Liver (tissue), 8 donors: ENCODE measurements at regions not wholly inside any gene's neighbourhood (a gene's known extent, or its start where the extent isn't known, plus 50 kb on each side); places are given as distances from the start of the nearest gene placed in this dataset.
A peak's percentile ranks its signal among the peaks of the same experiment; 100 is the strongest.

Experiments
- DNase-seq: peaks from one replicate; pipeline ENCODE4 v3.0.0-alpha.2; 2017; ENCODE audit warnings: low spot score
- H3K27ac ChIP-seq, 2 donors: one replicate each; pipeline ENCODE4 v1.7.0; 2013; ENCODE audit warnings: inconsistent platforms in 2 of 2, low read length in 2 of 2, control low read depth in 1 of 2, low read depth in 1 of 2, mild to moderate bottlenecking in 1 of 2
- H3K27me3 ChIP-seq, 4 donors: one replicate each; pipeline versions ENCODE4 v1.6.1 to v1.7.0; 2013; ENCODE audit warnings: low read length in 3 of 4, inconsistent platforms in 1 of 4, mild to moderate bottlenecking in 1 of 4, moderate library complexity in 1 of 4; ENCODE audit not compliant: control insufficient read depth in 4 of 4, insufficient read depth in 4 of 4
- H3K36me3 ChIP-seq, 4 donors: one replicate each; pipeline versions ENCODE4 v1.6.1 to v1.7.0; 2013; ENCODE audit warnings: low read length in 3 of 4, mild to moderate bottlenecking in 3 of 4, low read depth in 1 of 4, moderate library complexity in 1 of 4; ENCODE audit not compliant: control insufficient read depth in 4 of 4, insufficient read depth in 3 of 4
- H3K4me1 ChIP-seq, 4 donors: one replicate each; pipeline versions ENCODE4 v1.6.1 to v1.7.0; 2013; ENCODE audit warnings: low read length in 3 of 4, mild to moderate bottlenecking in 3 of 4, moderate library complexity in 1 of 4; ENCODE audit not compliant: control insufficient read depth in 4 of 4, insufficient read depth in 4 of 4
- H3K4me3 ChIP-seq, 3 donors: one replicate each; pipeline versions ENCODE4 v1.6.1 to v1.7.0; 2013; ENCODE audit warnings: low read length in 3 of 3, control low read depth in 1 of 3, low read depth in 1 of 3, mild to moderate bottlenecking in 1 of 3
- H3K9ac ChIP-seq, 2 donors: one replicate each; pipeline ENCODE4 v1.7.0; 2013; ENCODE audit warnings: low read length in 2 of 2, mild to moderate bottlenecking in 2 of 2, moderate library complexity in 2 of 2, control low read depth in 1 of 2, low read depth in 1 of 2
- H3K9me3 ChIP-seq, 4 donors: one replicate each; pipeline versions ENCODE4 v1.6.1 to v1.7.0; 2013; ENCODE audit warnings: low read length in 3 of 4; ENCODE audit not compliant: control insufficient read depth in 4 of 4
- EGR1 ChIP-seq, 2 donors: IDR thresholded peaks; 2 replicates each; pipeline ENCODE4 v1.6.1; 2016 to 2018; ENCODE audit warnings: antibody characterized with exemption in 2 of 2, low read depth in 2 of 2
- FOXA1 ChIP-seq: IDR thresholded peaks from 2 replicates; pipeline ENCODE4 v1.6.1; 2016; ENCODE audit warnings: antibody characterized with exemption
- FOXA2 ChIP-seq: IDR thresholded peaks from 2 replicates; pipeline ENCODE4 v1.6.1; 2016; ENCODE audit warnings: antibody characterized with exemption
- HNF4A ChIP-seq, 2 donors: conservative IDR thresholded peaks; 2 replicates each; pipeline ENCODE4 v1.6.1; 2016; ENCODE audit warnings: antibody characterized with exemption in 2 of 2, mild to moderate bottlenecking in 2 of 2
- HNF4G ChIP-seq: IDR thresholded peaks from 2 replicates; pipeline ENCODE4 v1.6.1; 2016; ENCODE audit warnings: antibody characterized with exemption
- NR2F2 ChIP-seq: IDR thresholded peaks from 2 replicates; pipeline ENCODE4 v1.6.1; 2016; ENCODE audit warnings: antibody characterized with exemption
- RXRA ChIP-seq, 2 donors: IDR thresholded peaks; 2 replicates each; pipeline ENCODE4 v1.6.1; 2017 to 2018; ENCODE audit warnings: antibody characterized with exemption in 2 of 2, mild to moderate bottlenecking in 1 of 2
- SP1 ChIP-seq: IDR thresholded peaks from 2 replicates; pipeline ENCODE4 v1.6.1; 2018; ENCODE audit warnings: antibody characterized with exemption, mild to moderate bottlenecking
- TAF1 ChIP-seq: conservative IDR thresholded peaks from 2 replicates; pipeline ENCODE4 v1.6.1; 2016; ENCODE audit warnings: antibody characterized with exemption, mild to moderate bottlenecking
- YY1 ChIP-seq: IDR thresholded peaks from 2 replicates; pipeline ENCODE4 v1.6.1; 2016; ENCODE audit warnings: antibody characterized with exemption, mild to moderate bottlenecking
- WGBS: extraction: QIAGEN DNeasy Blood & Tissue Kit; methylation state at CpG from one replicate; pipeline ENCODE4 v1.1.7; 2013; 5-methylcytosine and 5-hydroxymethylcytosine counted together
- TF ChIP-seq, protein P1 (sequence below): IDR thresholded peaks from 2 replicates; pipeline ENCODE4 v1.6.1; 2016; ENCODE audit warnings: antibody characterized with exemption, mild to moderate bottlenecking
- TF ChIP-seq, protein P2 (sequence below): IDR thresholded peaks from 2 replicates; pipeline ENCODE4 v1.6.1; 2016; ENCODE audit warnings: antibody characterized with exemption
- TF ChIP-seq, protein P3 (sequence below): IDR thresholded peaks from 2 replicates; pipeline ENCODE4 v1.6.1; 2016; ENCODE audit warnings: antibody characterized with exemption
- TF ChIP-seq, protein P4 (sequence below): fragments of 150-350 bp; IDR thresholded peaks from 2 replicates; pipeline ENCODE4 v1.5.1; 2017; ENCODE audit warnings: improper control_type of control experiment, low read depth, low read length; ENCODE audit not compliant: missing input control
- donor health status: healthy.
- donor health status: healthy.
- donor health status: healthy.
- donor health status: healthy.
- donor health status: healthy.

DNA sequence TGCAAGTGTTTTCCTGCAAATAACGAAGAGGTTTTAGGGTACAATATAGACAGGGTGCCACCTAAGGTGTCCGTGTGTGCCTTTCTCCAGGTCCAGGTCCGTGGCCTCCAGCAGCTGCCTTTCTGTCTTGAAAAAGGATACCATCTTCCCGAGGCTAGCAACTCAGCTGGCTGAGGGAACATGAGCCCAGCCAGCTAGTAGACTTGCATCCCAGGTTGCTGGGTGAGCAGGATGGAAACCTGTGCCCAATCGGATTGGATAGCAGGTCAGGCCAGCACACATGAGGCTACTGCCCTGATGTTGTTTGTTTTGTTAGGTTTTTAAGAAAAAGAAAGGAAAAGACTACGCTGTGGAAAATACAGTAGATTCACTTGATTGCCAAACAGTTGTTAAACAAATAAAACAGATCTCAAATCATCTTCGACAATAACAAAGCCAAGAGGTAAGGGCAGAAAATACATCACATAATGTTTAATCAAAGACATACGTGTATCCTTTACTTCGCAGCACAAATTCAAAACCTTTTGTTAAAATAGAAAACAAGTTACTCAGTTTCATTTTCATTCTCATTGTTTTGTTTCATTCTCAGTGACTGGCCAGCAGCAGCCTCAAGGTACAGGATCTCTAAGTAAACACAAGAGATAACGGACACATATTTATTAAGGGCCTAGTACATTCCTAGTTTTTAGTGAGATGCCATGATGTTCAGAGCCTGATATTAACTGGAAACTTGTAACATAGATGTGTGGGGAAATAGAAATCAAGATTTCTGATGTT lies 661.2 kb upstream of the NR2F2 start:
- no peaks in the 10 kb centered on the region for H3K36me3 ChIP-seq
- 38% methylated on average over 10 of the region's 10 CpGs for WGBS
- H3K9me3 ChIP-seq: no peaks in the 10 kb centered on the region
- H3K27ac ChIP-seq: peak overlapping the region; percentile 15 to 67
- peak overlapping the region in 2 of 3 donors; percentile 7 to 25 for H3K4me3 ChIP-seq
- peaks cover 4 to 23% (median 16%) of the 10 kb centered on the region in 4 donors for H3K4me1 ChIP-seq
- DNase-seq: no peak
- H3K27me3 ChIP-seq: no peaks in the 10 kb centered on the region
- TF ChIP-seq SP1: no peak
- TF ChIP-seq, protein P1, sequence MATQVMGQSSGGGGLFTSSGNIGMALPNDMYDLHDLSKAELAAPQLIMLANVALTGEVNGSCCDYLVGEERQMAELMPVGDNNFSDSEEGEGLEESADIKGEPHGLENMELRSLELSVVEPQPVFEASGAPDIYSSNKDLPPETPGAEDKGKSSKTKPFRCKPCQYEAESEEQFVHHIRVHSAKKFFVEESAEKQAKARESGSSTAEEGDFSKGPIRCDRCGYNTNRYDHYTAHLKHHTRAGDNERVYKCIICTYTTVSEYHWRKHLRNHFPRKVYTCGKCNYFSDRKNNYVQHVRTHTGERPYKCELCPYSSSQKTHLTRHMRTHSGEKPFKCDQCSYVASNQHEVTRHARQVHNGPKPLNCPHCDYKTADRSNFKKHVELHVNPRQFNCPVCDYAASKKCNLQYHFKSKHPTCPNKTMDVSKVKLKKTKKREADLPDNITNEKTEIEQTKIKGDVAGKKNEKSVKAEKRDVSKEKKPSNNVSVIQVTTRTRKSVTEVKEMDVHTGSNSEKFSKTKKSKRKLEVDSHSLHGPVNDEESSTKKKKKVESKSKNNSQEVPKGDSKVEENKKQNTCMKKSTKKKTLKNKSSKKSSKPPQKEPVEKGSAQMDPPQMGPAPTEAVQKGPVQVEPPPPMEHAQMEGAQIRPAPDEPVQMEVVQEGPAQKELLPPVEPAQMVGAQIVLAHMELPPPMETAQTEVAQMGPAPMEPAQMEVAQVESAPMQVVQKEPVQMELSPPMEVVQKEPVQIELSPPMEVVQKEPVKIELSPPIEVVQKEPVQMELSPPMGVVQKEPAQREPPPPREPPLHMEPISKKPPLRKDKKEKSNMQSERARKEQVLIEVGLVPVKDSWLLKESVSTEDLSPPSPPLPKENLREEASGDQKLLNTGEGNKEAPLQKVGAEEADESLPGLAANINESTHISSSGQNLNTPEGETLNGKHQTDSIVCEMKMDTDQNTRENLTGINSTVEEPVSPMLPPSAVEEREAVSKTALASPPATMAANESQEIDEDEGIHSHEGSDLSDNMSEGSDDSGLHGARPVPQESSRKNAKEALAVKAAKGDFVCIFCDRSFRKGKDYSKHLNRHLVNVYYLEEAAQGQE: peak; percentile 28
- no peak for TF ChIP-seq TAF1
- TF ChIP-seq FOXA2: no peak
- TF ChIP-seq HNF4G: no peak
- no peak for TF ChIP-seq RXRA (IDR thresholded peaks at IDR 0.05)
- no peak for TF ChIP-seq YY1
- TF ChIP-seq, protein P2, sequence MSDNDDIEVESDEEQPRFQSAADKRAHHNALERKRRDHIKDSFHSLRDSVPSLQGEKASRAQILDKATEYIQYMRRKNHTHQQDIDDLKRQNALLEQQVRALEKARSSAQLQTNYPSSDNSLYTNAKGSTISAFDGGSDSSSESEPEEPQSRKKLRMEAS: no peak
- no peak overlapping the region for H3K9ac ChIP-seq

DNA sequence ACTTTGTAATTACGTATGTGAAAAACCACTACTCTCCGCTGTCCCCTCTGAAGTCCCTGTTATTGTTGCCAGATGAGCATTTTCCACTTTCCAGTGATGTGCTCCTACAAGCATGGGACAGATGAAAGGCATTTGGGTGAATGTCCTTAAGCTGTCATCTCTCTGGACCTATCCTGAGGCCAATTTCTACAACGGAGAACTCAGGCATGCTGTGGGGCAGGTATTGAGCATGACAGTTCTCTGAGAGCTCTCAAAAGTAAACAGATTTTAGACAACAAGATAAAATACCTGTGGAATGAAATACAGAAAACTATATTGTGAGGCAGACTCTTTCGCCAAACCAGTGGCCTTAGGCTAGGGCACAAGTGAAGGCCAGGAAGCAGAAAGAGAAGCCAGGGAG lies 656.5 kb upstream of the NR2F2 start:
- Histone ChIP-seq H3K9me3 (no peaks in the 10 kb centered on the region), H3K27ac (no peak overlapping the region), H3K4me3 (no peak overlapping the region), H3K9ac (no peak overlapping the region), H3K4me1 (peaks cover 6 to 13% (median 10%) of the 10 kb centered on the region in 4 donors), H3K27me3 (no peaks in the 10 kb centered on the region), H3K36me3 (no peaks in the 10 kb centered on the region)
- DNase-seq: no peak
- 96% methylated on average over 4 of the region's 4 CpGs for WGBS
- TF ChIP-seq, protein P3, sequence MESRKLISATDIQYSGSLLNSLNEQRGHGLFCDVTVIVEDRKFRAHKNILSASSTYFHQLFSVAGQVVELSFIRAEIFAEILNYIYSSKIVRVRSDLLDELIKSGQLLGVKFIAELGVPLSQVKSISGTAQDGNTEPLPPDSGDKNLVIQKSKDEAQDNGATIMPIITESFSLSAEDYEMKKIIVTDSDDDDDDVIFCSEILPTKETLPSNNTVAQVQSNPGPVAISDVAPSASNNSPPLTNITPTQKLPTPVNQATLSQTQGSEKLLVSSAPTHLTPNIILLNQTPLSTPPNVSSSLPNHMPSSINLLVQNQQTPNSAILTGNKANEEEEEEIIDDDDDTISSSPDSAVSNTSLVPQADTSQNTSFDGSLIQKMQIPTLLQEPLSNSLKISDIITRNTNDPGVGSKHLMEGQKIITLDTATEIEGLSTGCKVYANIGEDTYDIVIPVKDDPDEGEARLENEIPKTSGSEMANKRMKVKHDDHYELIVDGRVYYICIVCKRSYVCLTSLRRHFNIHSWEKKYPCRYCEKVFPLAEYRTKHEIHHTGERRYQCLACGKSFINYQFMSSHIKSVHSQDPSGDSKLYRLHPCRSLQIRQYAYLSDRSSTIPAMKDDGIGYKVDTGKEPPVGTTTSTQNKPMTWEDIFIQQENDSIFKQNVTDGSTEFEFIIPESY: no peak

DNA sequence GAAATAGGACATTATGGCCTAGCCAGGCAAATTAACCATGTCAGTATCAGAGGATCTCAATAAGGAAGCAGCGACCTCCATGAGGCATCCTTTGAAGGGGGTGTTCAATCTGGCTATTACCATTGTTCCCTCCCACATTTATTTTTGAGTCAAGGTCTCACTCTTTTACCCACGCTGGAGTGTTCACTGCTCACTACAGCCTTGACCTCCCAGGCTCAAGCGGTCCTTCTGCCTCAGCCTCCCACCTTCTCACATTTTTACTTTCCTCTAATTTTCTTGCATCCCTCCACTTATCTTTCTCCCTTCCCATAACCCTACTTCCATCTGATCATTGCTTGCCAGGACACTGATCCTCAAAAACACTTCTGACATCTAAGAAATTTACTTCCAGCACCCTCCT lies 654.0 kb upstream of the NR2F2 start:
- no peak for DNase-seq
- Histone ChIP-seq H3K27ac (no peak overlapping the region), H3K9me3 (no peaks in the 10 kb centered on the region), H3K4me1 (peaks cover 10 to 22% (median 17%) of the 10 kb centered on the region in 4 donors), H3K36me3 (no peaks in the 10 kb centered on the region), H3K4me3 (no peak overlapping the region), H3K27me3 (no peaks in the 10 kb centered on the region), H3K9ac (no peak overlapping the region)
- WGBS: 93% methylated on average over 3 of the region's 3 CpGs
- TF ChIP-seq FOXA1 (no peak), RXRA (IDR thresholded peaks at IDR 0.05) (no peak), EGR1 (IDR thresholded peaks at IDR 0.05; ENCODE audit: low read depth in 2 of 2) (no peak), TAF1 (no peak), HNF4A (conservative IDR thresholded peaks at IDR 0.05) (no peak), FOXA2 (no peak), SP1 (no peak), NR2F2 (no peak), YY1 (no peak), HNF4G (no peak)
- TF ChIP-seq, protein P4, sequence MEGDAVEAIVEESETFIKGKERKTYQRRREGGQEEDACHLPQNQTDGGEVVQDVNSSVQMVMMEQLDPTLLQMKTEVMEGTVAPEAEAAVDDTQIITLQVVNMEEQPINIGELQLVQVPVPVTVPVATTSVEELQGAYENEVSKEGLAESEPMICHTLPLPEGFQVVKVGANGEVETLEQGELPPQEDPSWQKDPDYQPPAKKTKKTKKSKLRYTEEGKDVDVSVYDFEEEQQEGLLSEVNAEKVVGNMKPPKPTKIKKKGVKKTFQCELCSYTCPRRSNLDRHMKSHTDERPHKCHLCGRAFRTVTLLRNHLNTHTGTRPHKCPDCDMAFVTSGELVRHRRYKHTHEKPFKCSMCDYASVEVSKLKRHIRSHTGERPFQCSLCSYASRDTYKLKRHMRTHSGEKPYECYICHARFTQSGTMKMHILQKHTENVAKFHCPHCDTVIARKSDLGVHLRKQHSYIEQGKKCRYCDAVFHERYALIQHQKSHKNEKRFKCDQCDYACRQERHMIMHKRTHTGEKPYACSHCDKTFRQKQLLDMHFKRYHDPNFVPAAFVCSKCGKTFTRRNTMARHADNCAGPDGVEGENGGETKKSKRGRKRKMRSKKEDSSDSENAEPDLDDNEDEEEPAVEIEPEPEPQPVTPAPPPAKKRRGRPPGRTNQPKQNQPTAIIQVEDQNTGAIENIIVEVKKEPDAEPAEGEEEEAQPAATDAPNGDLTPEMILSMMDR: no peak
- TF ChIP-seq, protein P2: no peak
- TF ChIP-seq, protein P1: no peak
